ENCODE measurements at regions not wholly inside any gene's neighbourhood (a gene's known extent, or its start where the extent isn't known, plus 50 kb on each side); places are given as distances from the start of the nearest gene placed in this dataset.

DNA sequence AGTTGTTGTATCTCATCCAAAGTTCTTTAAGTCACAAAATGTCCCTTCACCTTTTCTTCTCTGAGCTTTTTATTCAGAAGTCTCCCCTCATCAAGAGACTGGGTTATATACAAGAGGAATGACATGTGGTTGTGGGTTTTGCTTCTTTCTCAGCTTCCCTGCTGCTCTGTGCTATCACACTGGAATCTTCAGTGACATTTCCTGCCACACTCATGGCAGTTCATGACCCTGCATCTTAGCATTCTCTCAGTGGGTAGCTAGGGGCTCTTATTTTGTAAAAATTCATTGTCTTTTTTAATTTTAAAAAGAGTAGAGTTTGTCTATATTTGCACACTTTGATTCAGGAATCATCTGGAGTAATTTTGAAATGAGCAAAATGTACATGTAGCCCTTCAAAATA lies 236.9 kb upstream of the TMEM229A start:
- H3K36me3 ChIP-seq (ENCODE audit: control insufficient read depth, insufficient read depth, low read length): no peaks in the 10 kb centered on the region
- no peaks in the 10 kb centered on the region for H3K4me1 ChIP-seq
- no peak for DNase-seq
- H3K4me1 Mint-ChIP-seq (ENCODE audit: low read depth, unreplicated experiment): no peaks in the 10 kb centered on the region
- ChIA-PET POLR2A (no interaction called here), CTCF (no interaction called here)
- H3K9me3 Mint-ChIP-seq (ENCODE audit: unreplicated experiment): no peaks in the 10 kb centered on the region
- H3K9me3 ChIP-seq: no peaks in the 10 kb centered on the region
- H3K27me3 ChIP-seq (replicated peaks; ENCODE audit: control insufficient read depth, insufficient read depth, low read length): no peaks in the 10 kb centered on the region
- no TSS peak for BruUV-seq (replicated peaks)
- no peaks in the 10 kb centered on the region for H3K36me3 Mint-ChIP-seq (ENCODE audit: insufficient read depth, unreplicated experiment)
- no peak overlapping the region for H3K27ac Mint-ChIP-seq (ENCODE audit: unreplicated experiment)
- TF ChIP-seq, protein P1, sequence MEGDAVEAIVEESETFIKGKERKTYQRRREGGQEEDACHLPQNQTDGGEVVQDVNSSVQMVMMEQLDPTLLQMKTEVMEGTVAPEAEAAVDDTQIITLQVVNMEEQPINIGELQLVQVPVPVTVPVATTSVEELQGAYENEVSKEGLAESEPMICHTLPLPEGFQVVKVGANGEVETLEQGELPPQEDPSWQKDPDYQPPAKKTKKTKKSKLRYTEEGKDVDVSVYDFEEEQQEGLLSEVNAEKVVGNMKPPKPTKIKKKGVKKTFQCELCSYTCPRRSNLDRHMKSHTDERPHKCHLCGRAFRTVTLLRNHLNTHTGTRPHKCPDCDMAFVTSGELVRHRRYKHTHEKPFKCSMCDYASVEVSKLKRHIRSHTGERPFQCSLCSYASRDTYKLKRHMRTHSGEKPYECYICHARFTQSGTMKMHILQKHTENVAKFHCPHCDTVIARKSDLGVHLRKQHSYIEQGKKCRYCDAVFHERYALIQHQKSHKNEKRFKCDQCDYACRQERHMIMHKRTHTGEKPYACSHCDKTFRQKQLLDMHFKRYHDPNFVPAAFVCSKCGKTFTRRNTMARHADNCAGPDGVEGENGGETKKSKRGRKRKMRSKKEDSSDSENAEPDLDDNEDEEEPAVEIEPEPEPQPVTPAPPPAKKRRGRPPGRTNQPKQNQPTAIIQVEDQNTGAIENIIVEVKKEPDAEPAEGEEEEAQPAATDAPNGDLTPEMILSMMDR (IDR thresholded peaks at IDR 0.05; ENCODE audit: insufficient read depth in 1 of 2, low read depth in 1 of 2, low read length in 1 of 2, severe bottlenecking in 1 of 2, unreplicated experiment in 1 of 2): no peak
- intact Hi-C loops (cut with micrococcal nuclease; ENCODE audit: unreplicated experiment): no loop called here
- peaks cover 7% of the 10 kb centered on the region for H3K27me3 Mint-ChIP-seq (ENCODE audit: insufficient read depth, unreplicated experiment)
- no peak overlapping the region for H3K4me3 Mint-ChIP-seq (ENCODE audit: unreplicated experiment)
- H3K4me3 ChIP-seq (ENCODE audit: low read depth, low read length): no peak overlapping the region

GRCh38 chr7:124267154-124267553 lies 234.3 kb upstream of the TMEM229A start:
- ChIA-PET CTCF (interaction anchor here (0.6 kb wide), 1 partner anchor 1401 kb away, joined by 3 read pairs; no protein-coding TSS in a partner anchor), POLR2A (no interaction called here)
- no peaks in the 10 kb centered on the region for H3K4me1 ChIP-seq
- Mint-ChIP-seq H3K27me3 (ENCODE audit: insufficient read depth, unreplicated experiment) (peaks cover 6% of the 10 kb centered on the region), H3K4me1 (ENCODE audit: low read depth, unreplicated experiment) (no peaks in the 10 kb centered on the region), H3K9me3 (ENCODE audit: unreplicated experiment) (peaks cover 6% of the 10 kb centered on the region), H3K27ac (ENCODE audit: unreplicated experiment) (no peak overlapping the region), H3K36me3 (ENCODE audit: insufficient read depth, unreplicated experiment) (no peaks in the 10 kb centered on the region), H3K4me3 (ENCODE audit: unreplicated experiment) (no peak overlapping the region)
- DNase-seq: no peak
- intact Hi-C loops (cut with micrococcal nuclease; ENCODE audit: unreplicated experiment): no loop called here
- no peaks in the 10 kb centered on the region for H3K27me3 ChIP-seq (replicated peaks; ENCODE audit: control insufficient read depth, insufficient read depth, low read length)
- no peaks in the 10 kb centered on the region for H3K9me3 ChIP-seq
- H3K4me3 ChIP-seq (ENCODE audit: low read depth, low read length): no peak overlapping the region
- no peaks in the 10 kb centered on the region for H3K36me3 ChIP-seq (ENCODE audit: control insufficient read depth, insufficient read depth, low read length)
- TF ChIP-seq, protein P1 (IDR thresholded peaks at IDR 0.05; ENCODE audit: insufficient read depth in 1 of 2, low read depth in 1 of 2, low read length in 1 of 2, severe bottlenecking in 1 of 2, unreplicated experiment in 1 of 2): no peak
- BruUV-seq (replicated peaks): no TSS peak

DNA sequence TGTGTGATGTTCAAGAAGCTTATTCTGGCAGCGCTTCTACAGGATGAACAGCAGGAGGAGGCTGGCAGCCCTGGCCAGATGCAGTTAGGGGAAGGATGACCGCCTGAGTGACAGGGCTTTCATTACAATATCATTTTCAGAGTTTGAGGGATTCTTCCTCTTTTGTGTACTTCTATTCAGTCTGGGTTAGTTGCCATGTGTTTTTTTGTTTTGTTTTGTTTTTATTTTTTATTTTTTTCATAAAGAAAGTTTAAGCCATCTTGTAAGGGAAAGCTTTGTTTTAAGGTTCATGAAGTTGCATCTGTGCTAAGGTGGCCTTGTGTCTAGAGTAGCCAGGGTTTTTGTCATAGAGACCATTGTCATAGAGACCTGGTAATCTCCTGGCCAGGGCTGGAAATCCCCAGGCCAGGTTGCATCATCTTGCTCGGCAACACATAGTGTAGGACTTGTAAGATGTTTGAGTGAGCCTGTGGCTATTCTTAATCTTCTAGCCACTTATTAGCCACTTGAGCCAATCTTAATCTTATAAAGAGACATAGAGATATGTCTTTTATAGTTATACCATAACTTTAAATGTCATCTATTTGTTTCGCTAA lies 230.5 kb upstream of the TMEM229A start:
- no peaks in the 10 kb centered on the region for H3K9me3 ChIP-seq
- no peaks in the 10 kb centered on the region for H3K36me3 ChIP-seq (ENCODE audit: control insufficient read depth, insufficient read depth, low read length)
- H3K27me3 ChIP-seq (replicated peaks; ENCODE audit: control insufficient read depth, insufficient read depth, low read length): no peaks in the 10 kb centered on the region
- no peak overlapping the region for H3K4me3 Mint-ChIP-seq (ENCODE audit: unreplicated experiment)
- H3K9me3 Mint-ChIP-seq (ENCODE audit: unreplicated experiment): peaks cover 6% of the 10 kb centered on the region
- no peaks in the 10 kb centered on the region for H3K4me1 Mint-ChIP-seq (ENCODE audit: low read depth, unreplicated experiment)
- H3K36me3 Mint-ChIP-seq (ENCODE audit: insufficient read depth, unreplicated experiment): no peaks in the 10 kb centered on the region
- CTCF ChIA-PET: no interaction called here
- peak in 1 of 2 experiments; percentile 17 for DNase-seq
- H3K27ac Mint-ChIP-seq (ENCODE audit: unreplicated experiment): no peak overlapping the region
- TF ChIP-seq, protein P1 (IDR thresholded peaks at IDR 0.05; ENCODE audit: insufficient read depth in 1 of 2, low read depth in 1 of 2, low read length in 1 of 2, severe bottlenecking in 1 of 2, unreplicated experiment in 1 of 2): no peak
- peaks cover 3% of the 10 kb centered on the region for H3K27me3 Mint-ChIP-seq (ENCODE audit: insufficient read depth, unreplicated experiment)
- POLR2A ChIA-PET: no interaction called here
- no peak overlapping the region for H3K4me3 ChIP-seq (ENCODE audit: low read depth, low read length)
- BruUV-seq (replicated peaks): no TSS peak
- intact Hi-C loops (cut with micrococcal nuclease; ENCODE audit: unreplicated experiment): no loop called here
- no peaks in the 10 kb centered on the region for H3K4me1 ChIP-seq

Data from Caco-2 (cell line).